H1 (cell line): ENCODE measurements at regions not wholly inside any gene's neighbourhood (a gene's known extent, or its start where the extent isn't known, plus 50 kb on each side); places are given as distances from the start of the nearest gene placed in this dataset.
A peak's percentile ranks its signal among the peaks of the same experiment; 100 is the strongest.

Experiments used
- CTCF ChIA-PET: fragments of 300-600 bp; sonication (Branson Sonifier 250); formaldehyde crosslinking; loops from one replicate; lab custom pipeline; 2021; ENCODE audit not compliant: partially characterized antibody; lab: Charles Lee
- POLR2A ChIA-PET: fragments of 300-600 bp; sonication (Branson Sonifier 250); formaldehyde crosslinking; loops from one replicate; lab custom pipeline; 2021; ENCODE audit warnings: inconsistent platforms; ENCODE audit not compliant: partially characterized antibody; lab: Charles Lee
- DNase-seq, 2 experiments: peaks; one replicate each; pipeline versions ENCODE4 v3.0.0 to v3.0.0-alpha.2; 2010 to 2022; ENCODE audit warnings: low spot score in 2 of 2, low read depth in 1 of 2, mixed read lengths in 1 of 2
- FAIRE-seq: peaks from 2 replicates; lab custom pipeline; 2011; peaks lifted over from hg19 to GRCh38; lab: Jason Lieb, UNC
- H2AFZ ChIP-seq: 2 replicates; pipeline ENCODE4 v1.8.1; 2012; ENCODE audit warnings: low read length, inconsistent platforms
- H2AK5ac ChIP-seq: 2 replicates; pipeline ENCODE4 v1.6.1; 2013; ENCODE audit warnings: low read depth, low read length
- H2BK120ac ChIP-seq: replicated peaks from 2 replicates; pipeline ENCODE3; 2013; ENCODE audit warnings: low read depth, low read length, inconsistent platforms
- H2BK12ac ChIP-seq: 2 replicates; pipeline ENCODE4 v1.6.1; 2013; ENCODE audit warnings: low read depth, low read length
- H2BK15ac ChIP-seq: 2 replicates; pipeline ENCODE4 v1.6.1; 2013; ENCODE audit warnings: low read length
- H2BK20ac ChIP-seq: 2 replicates; pipeline ENCODE4 v1.6.1; 2013; ENCODE audit warnings: low read length
- H2BK5ac ChIP-seq: 2 replicates; pipeline ENCODE4 v1.6.1; 2013; ENCODE audit warnings: low read depth, low read length
- H3K14ac ChIP-seq: 2 replicates; pipeline ENCODE4 v1.6.1; 2013; ENCODE audit warnings: inconsistent platforms; ENCODE audit not compliant: insufficient read length
- H3K18ac ChIP-seq: 2 replicates; pipeline ENCODE4 v1.6.1; 2013; ENCODE audit warnings: low read length; ENCODE audit errors: extremely low read depth
- H3K23ac ChIP-seq: 2 replicates; pipeline ENCODE4 v1.6.1; 2013; ENCODE audit warnings: inconsistent platforms; ENCODE audit not compliant: insufficient read length
- H3K23me2 ChIP-seq: 2 replicates; pipeline ENCODE4 v1.6.1; 2013; ENCODE audit warnings: low read depth, low read length
- H3K27ac ChIP-seq: 2 replicates; pipeline ENCODE4 v1.6.1; 2011; ENCODE audit warnings: low read depth, low read length, inconsistent platforms
- H3K27me3 ChIP-seq, 4 experiments: replicated peaks in 1 of 4; 1 replicate in 1 of 4; 2 replicates in 3 of 4; pipeline versions ENCODE4 v1.6.1 to v1.8.1; 2011 to 2013; ENCODE audit warnings: low read length in 3 of 4, mild to moderate bottlenecking in 3 of 4, inconsistent platforms in 2 of 4, mixed read lengths in 2 of 4, moderate library complexity in 1 of 4; ENCODE audit not compliant: control insufficient read depth in 3 of 4, insufficient read depth in 3 of 4; ENCODE audit errors: extremely low read depth in 1 of 4
- H3K36me3 ChIP-seq, 4 experiments: 2 replicates each; pipeline versions ENCODE4 v1.6.1 to v1.8.1; 2011 to 2013; ENCODE audit warnings: mild to moderate bottlenecking in 4 of 4, low read length in 3 of 4, moderate library complexity in 2 of 4, control low read depth in 1 of 4, inconsistent platforms in 1 of 4; ENCODE audit not compliant: insufficient read depth in 4 of 4, control insufficient read depth in 2 of 4
- H3K4ac ChIP-seq: replicated peaks from 2 replicates; pipeline ENCODE3; 2013; ENCODE audit warnings: low read length, low read depth, mixed read lengths, inconsistent platforms; ENCODE audit not compliant: insufficient read length
- H3K4me1 ChIP-seq, 4 experiments: replicated peaks in 1 of 4; 1 replicate in 1 of 4; 2 replicates in 3 of 4; pipeline versions ENCODE4 v1.6.1 to v1.8.1; 2011 to 2013; ENCODE audit warnings: low read length in 3 of 4, inconsistent platforms in 2 of 4, mixed read lengths in 1 of 4; ENCODE audit not compliant: insufficient read depth in 4 of 4, control insufficient read depth in 3 of 4
- H3K4me2 ChIP-seq, 2 experiments: 2 replicates each; pipeline versions ENCODE4 v1.6.1 to v1.8.1; 2011 to 2013; ENCODE audit warnings: low read depth in 2 of 2, low read length in 2 of 2, control low read depth in 1 of 2, inconsistent platforms in 1 of 2, mild to moderate bottlenecking in 1 of 2; ENCODE audit not compliant: insufficient read depth in 1 of 2
- H3K4me3 ChIP-seq, 4 experiments: fragments of 200-600, 300-600 bp in 1 of 4; sonication (generic), shearing (Covaris generic), sonication (Bioruptor Twin) in 1 of 4; 2 replicates each; pipeline versions ENCODE4 v1.5.1 to v1.8.1; 2011 to 2016; ENCODE audit warnings: low read length in 4 of 4, low read depth in 3 of 4, control low read depth in 2 of 4, inconsistent platforms in 2 of 4, mild to moderate bottlenecking in 2 of 4, mixed read lengths in 1 of 4, moderate library complexity in 1 of 4; ENCODE audit not compliant: insufficient read depth in 2 of 4; ENCODE audit errors: extremely low read depth in 1 of 4
- H3K56ac ChIP-seq: replicated peaks from 2 replicates; pipeline ENCODE3; 2013; ENCODE audit warnings: low read depth, mild to moderate bottlenecking, mixed read lengths, low read length, inconsistent platforms; ENCODE audit not compliant: insufficient read length
- H3K79me1 ChIP-seq: 2 replicates; pipeline ENCODE4 v1.6.1; 2013; ENCODE audit warnings: low read depth, low read length, control low read depth
- H3K79me2 ChIP-seq, 2 experiments: 2 replicates each; pipeline versions ENCODE4 v1.6.1 to v1.8.1; 2012 to 2013; ENCODE audit warnings: low read length in 2 of 2, mild to moderate bottlenecking in 2 of 2, inconsistent platforms in 1 of 2; ENCODE audit not compliant: insufficient read depth in 2 of 2, control insufficient read depth in 1 of 2
- H3K9ac ChIP-seq, 4 experiments: replicated peaks in 1 of 4; 1 replicate in 1 of 4; 2 replicates in 3 of 4; pipeline versions ENCODE4 v1.6.1 to v1.8.1; 2011 to 2013; ENCODE audit warnings: low read depth in 3 of 4, low read length in 3 of 4, control low read depth in 2 of 4, mild to moderate bottlenecking in 2 of 4, moderate library complexity in 2 of 4, inconsistent platforms in 1 of 4; ENCODE audit errors: extremely low read depth in 1 of 4
- H3K9me3 ChIP-seq, 2 experiments: 2 replicates each; pipeline versions ENCODE4 v1.6.1 to v1.8.1; 2012 to 2013; ENCODE audit warnings: mild to moderate bottlenecking in 2 of 2, moderate library complexity in 2 of 2, control low read depth in 1 of 2, inconsistent platforms in 1 of 2, low read depth in 1 of 2, low read length in 1 of 2, mixed read lengths in 1 of 2; ENCODE audit not compliant: insufficient read depth in 2 of 2
- H4K20me1 ChIP-seq, 2 experiments: replicated peaks in 1 of 2; 2 replicates each; pipeline versions ENCODE3 to v1.8.1; 2011 to 2013; ENCODE audit warnings: inconsistent platforms in 2 of 2, low read length in 2 of 2, mild to moderate bottlenecking in 1 of 2; ENCODE audit not compliant: insufficient read depth in 2 of 2, control insufficient read depth in 1 of 2
- H4K5ac ChIP-seq: 2 replicates; pipeline ENCODE4 v1.6.1; 2013; ENCODE audit warnings: low read length, low read depth, mixed read lengths, inconsistent platforms; ENCODE audit not compliant: insufficient read length
- H4K8ac ChIP-seq: 2 replicates; pipeline ENCODE4 v1.8.0; 2013; ENCODE audit warnings: mild to moderate bottlenecking, moderate library complexity, low read length, inconsistent platforms; ENCODE audit not compliant: insufficient read depth; ENCODE audit errors: extremely low read depth
- H4K91ac ChIP-seq: replicated peaks from 2 replicates; pipeline ENCODE3; 2013; ENCODE audit warnings: low read length, mixed read lengths, inconsistent platforms; ENCODE audit not compliant: insufficient read length
- ASH2L ChIP-seq: fragments of 200-600, 300-600 bp; sonication (generic); IDR thresholded peaks from one replicate; pipeline ENCODE4 v1.7.1; 2017; ENCODE audit warnings: low read length
- CBX5 ChIP-seq: fragments of 300-800, 300-1000 bp; sonication (generic); IDR thresholded peaks from 2 replicates; pipeline ENCODE4 v1.7.1; 2016; ENCODE audit warnings: antibody characterized with exemption, low read length, low read depth
- CBX8 ChIP-seq: fragments of 300-800, 300-1000 bp; sonication (generic); IDR thresholded peaks from 2 replicates; pipeline ENCODE4 v1.7.1; 2016; ENCODE audit warnings: low read depth, low read length, borderline replicate concordance
- E2F6 ChIP-seq: IDR thresholded peaks from 2 replicates; pipeline ENCODE4 v1.6.1; 2012; ENCODE audit warnings: inconsistent platforms
- EP300 ChIP-seq, 2 experiments: IDR thresholded peaks; 1 replicate in 1 of 2; 2 replicates in 1 of 2; pipeline ENCODE4 v1.6.1; 2011 to 2012; ENCODE audit warnings: low read depth in 2 of 2, low read length in 2 of 2, mild to moderate bottlenecking in 2 of 2, borderline replicate concordance in 1 of 2, inconsistent platforms in 1 of 2, moderate library complexity in 1 of 2
- EZH2 ChIP-seq: fragments of 200-600 bp; sonication (generic); IDR thresholded peaks from 2 replicates; pipeline ENCODE4 v1.7.1; 2012; ENCODE audit warnings: low read depth, mild to moderate bottlenecking, moderate library complexity, low read length, inconsistent platforms; ENCODE audit not compliant: severe bottlenecking
- HDAC2 ChIP-seq, 2 experiments: fragments of 300-600 bp in 1 of 2; sonication (generic) in 1 of 2; IDR thresholded peaks; 2 replicates each; pipeline ENCODE4 v1.6.1; 2011 to 2012; ENCODE audit warnings: low read depth in 2 of 2, low read length in 2 of 2, mild to moderate bottlenecking in 2 of 2, moderate library complexity in 2 of 2, borderline replicate concordance in 1 of 2, inconsistent platforms in 1 of 2
- JUN ChIP-seq: IDR thresholded peaks from 2 replicates; pipeline ENCODE4 v1.6.1; 2011; ENCODE audit warnings: low read depth, mild to moderate bottlenecking, improper control_type of control experiment, low read length
- SIN3A ChIP-seq, 2 experiments: IDR thresholded peaks in 1 of 2; conservative IDR thresholded peaks in 1 of 2; 2 replicates each; pipeline ENCODE4 v1.6.1; 2011 to 2012; ENCODE audit warnings: low read length in 2 of 2, improper control_type of control experiment in 1 of 2, low read depth in 1 of 2, mild to moderate bottlenecking in 1 of 2
- WGBS, 2 experiments: shearing (Covaris generic) in 1 of 2; methylation state at CpG; one replicate each; pipeline versions ENCODE4 v1.1.6 to v1.1.7; 2013 to 2015; ENCODE audit warnings: low lambda C conversion rate in 2 of 2, mixed read lengths in 2 of 2, inconsistent platforms in 1 of 2, low coverage in 1 of 2, missing lambda C conversion rate in 1 of 2; ENCODE audit not compliant: insufficient replicate concordance in 2 of 2, insufficient coverage in 1 of 2, insufficient read length in 1 of 2; ENCODE audit errors: extremely low coverage in 1 of 2, missing lambda C conversion rate in 1 of 2; 5-methylcytosine and 5-hydroxymethylcytosine counted together

- H2BK12ac ChIP-seq: no peak overlapping the region; the same call in 1 of the 2 replicates
- no peak for FAIRE-seq
These were observed 116.1 kb downstream of the MSX2 start for GRCh38 chr5:174840435-174840834.

More at GRCh38 chr5:174840435-174840834, 116.1 kb downstream of the MSX2 start:
- H4K8ac ChIP-seq: no peak overlapping the region
- H3K79me1 ChIP-seq: no peaks in the 10 kb centered on the region
- H3K23ac ChIP-seq: no peak overlapping the region
- H3K56ac ChIP-seq: no peak overlapping the region
- H3K27ac ChIP-seq: no peak overlapping the region
- no peak overlapping the region for H4K5ac ChIP-seq
- POLR2A ChIA-PET: no interaction called here
- no peak overlapping the region for H3K18ac ChIP-seq
- H3K4me2 ChIP-seq: no peak overlapping the region
- DNase-seq: no peak
- H2BK5ac ChIP-seq: no peak overlapping the region
- H3K23me2 ChIP-seq: no peaks in the 10 kb centered on the region
- no peaks in the 10 kb centered on the region for H3K9me3 ChIP-seq
- CTCF ChIA-PET: interaction anchor here (0.6 to 3.6 kb wide), 6 partner anchors 15 to 96 kb away, joined by 3 to 12 read pairs (median 4); no protein-coding TSS in a partner anchor
- TF ChIP-seq CBX5 (no peak), SIN3A (conservative IDR thresholded peaks at IDR 0.05 in 1 of 2, IDR thresholded peaks at IDR 0.05 in 1 of 2; ENCODE audit: low read depth in 1 of 2, low read length in 2 of 2) (no peak), EZH2 (no peak), EP300 (IDR thresholded peaks at IDR 0.05; ENCODE audit: borderline replicate concordance in 1 of 2, low read depth in 2 of 2, low read length in 2 of 2) (no peak), E2F6 (no peak), CBX8 (no peak), ASH2L (no peak), HDAC2 (IDR thresholded peaks at IDR 0.05; ENCODE audit: borderline replicate concordance in 1 of 2, low read depth in 2 of 2, low read length in 2 of 2) (no peak), JUN (no peak)
- H4K20me1 ChIP-seq: no peaks in the 10 kb centered on the region
- H4K91ac ChIP-seq: no peak overlapping the region
- 86% methylated on average over 5 of the region's 5 CpGs; no CpG with 5 or more reads in 1 of the 2 experiments for WGBS, 2 experiments
- no peak overlapping the region for H2BK15ac ChIP-seq
- H3K9ac ChIP-seq: no peak overlapping the region
- no peak overlapping the region for H3K4me3 ChIP-seq
- no peak overlapping the region for H2AK5ac ChIP-seq
- no peaks in the 10 kb centered on the region for H3K27me3 ChIP-seq
- H2BK20ac ChIP-seq: 0 out of 2 replicates have a peak overlapping the region, but pooled peaks have one; percentile 56
- H3K14ac ChIP-seq: no peak overlapping the region
- peaks cover 0 to 3% (median 0%) of the 10 kb centered on the region in 4 experiments; a peak in 2 of 7 replicates for H3K4me1 ChIP-seq
- H3K79me2 ChIP-seq: no peaks in the 10 kb centered on the region
- no peak overlapping the region for H2BK120ac ChIP-seq
- H3K36me3 ChIP-seq: no peaks in the 10 kb centered on the region
- no peak overlapping the region for H3K4ac ChIP-seq
- H2AFZ ChIP-seq: no peak overlapping the region; the same call in 1 of the 2 replicates
